ENCODE measurements at regions not wholly inside any gene's neighbourhood (a gene's known extent, or its start where the extent isn't known, plus 50 kb on each side); places are given as distances from the start of the nearest gene placed in this dataset.

GRCh38 chr10:26385443-26385842 is 52.7 kb upstream of the APBB1IP start:
- H3K9me3 ChIP-seq: no peaks in the 10 kb centered on the region
- DNase-seq: no peak
- H3K27ac ChIP-seq: no peak overlapping the region
- no peak for TF ChIP-seq POLR2A (IDR thresholded peaks at IDR 0.05)
- no peak for TF ChIP-seq CTCF (IDR thresholded peaks at IDR 0.05)
- H3K27me3 ChIP-seq: no peaks in the 10 kb centered on the region
- no peak overlapping the region for H3K4me3 ChIP-seq (replicated peaks in 1 of 3)
- H3K4me1 ChIP-seq: no peaks in the 10 kb centered on the region
- 44 to 64% methylated on average over 4 of the region's 4 CpGs for WGBS, 2 donors
- no peaks in the 10 kb centered on the region for H3K36me3 ChIP-seq
- intact Hi-C loops (cut with DNase I): no loop called here

- no peaks in the 10 kb centered on the region for H3K4me1 ChIP-seq
- TF ChIP-seq CTCF (IDR thresholded peaks at IDR 0.05) (no peak), POLR2A (IDR thresholded peaks at IDR 0.05) (no peak)
- no peak overlapping the region for H3K27ac ChIP-seq
- 90 to 94% methylated on average over 4 of the region's 4 CpGs for WGBS, 2 donors
- no peak overlapping the region for H3K4me3 ChIP-seq (replicated peaks in 1 of 3)
- no peaks in the 10 kb centered on the region for H3K27me3 ChIP-seq
- intact Hi-C loops (cut with DNase I): no loop called here
- H3K9me3 ChIP-seq: no peaks in the 10 kb centered on the region
- H3K36me3 ChIP-seq: no peaks in the 10 kb centered on the region
- no peak for DNase-seq
Measured at GRCh38 chr10:26386781-26387180, 51.4 kb upstream of the APBB1IP start.
